SK-N-SH treated with all-trans-retinoic acid at 6 μM for 48 hours (cell line): ENCODE measurements at regions not wholly inside any gene's neighbourhood (a gene's known extent, or its start where the extent isn't known, plus 50 kb on each side); places are given as distances from the start of the nearest gene placed in this dataset.
"Not testable (repeated sequence)": the region's sequence is repeated elsewhere in the genome, so short reads cannot be mapped to it uniquely, and the experiment has no call there.

Experiments
- ATAC-seq: fragments of 200-7000 bp; cut with Tn5 transposase; 3 replicates; pipeline ENCODE4 v1.9.1; 2020; ENCODE audit warnings: mild to moderate bottlenecking, moderate library complexity
- ARNTL ChIP-seq: fragments of 450-650 bp; formaldehyde crosslinking; IDR thresholded peaks from 2 replicates; pipeline ENCODE4 v1.5.0; 2020; ENCODE audit warnings: low read depth, mild to moderate bottlenecking, moderate library complexity, borderline replicate concordance
- CSDC2 ChIP-seq: fragments of 250-450 bp; sonication (Bioruptor Pico); IDR thresholded peaks from 2 replicates; pipeline ENCODE4 v1.5.0; 2020; ENCODE audit warnings: mild to moderate bottlenecking, moderate library complexity
- CSRNP3 ChIP-seq: fragments of 250-450 bp; sonication (Bioruptor Pico); IDR thresholded peaks from 2 replicates; pipeline ENCODE4 v1.5.1; 2021; ENCODE audit warnings: mild to moderate bottlenecking, moderate library complexity
- ESRRG ChIP-seq: fragments of 250-450 bp; sonication (Bioruptor Pico); IDR thresholded peaks from 2 replicates; pipeline ENCODE4 v1.6.1; 2021; ENCODE audit warnings: mild to moderate bottlenecking
- GLIS3 ChIP-seq: fragments of 250-450 bp; sonication (Bioruptor Pico); IDR thresholded peaks from 2 replicates; pipeline ENCODE4 v1.5.0; 2020; ENCODE audit warnings: mild to moderate bottlenecking, moderate library complexity
- ISL1 ChIP-seq: fragments of 250-450 bp; sonication (Bioruptor Pico); IDR thresholded peaks from 2 replicates; pipeline ENCODE4 v2.1.2; 2022; ENCODE audit warnings: mild to moderate bottlenecking, moderate library complexity
- POU6F1 ChIP-seq: fragments of 250-450 bp; sonication (Bioruptor Pico); IDR thresholded peaks from 2 replicates; pipeline ENCODE4 v1.8.0; 2021; ENCODE audit warnings: low read depth, mild to moderate bottlenecking, moderate library complexity, borderline replicate concordance
- PPARA ChIP-seq: fragments of 250-450 bp; sonication (Bioruptor Pico); IDR thresholded peaks from 2 replicates; pipeline ENCODE4 v1.5.0; 2020; ENCODE audit warnings: mild to moderate bottlenecking, borderline replicate concordance
- RARB ChIP-seq: fragments of 250-450 bp; sonication (Bioruptor Pico); IDR thresholded peaks from 2 replicates; pipeline ENCODE4 v1.8.0; 2021; ENCODE audit warnings: mild to moderate bottlenecking, moderate library complexity
- TCF4 ChIP-seq: fragments of 250-450 bp; sonication (Bioruptor Pico); IDR thresholded peaks from 2 replicates; pipeline ENCODE4 v1.8.0; 2021; ENCODE audit warnings: mild to moderate bottlenecking, moderate library complexity, borderline replicate concordance
- TOX ChIP-seq: fragments of 250-450 bp; sonication (Bioruptor Pico); IDR thresholded peaks from 2 replicates; pipeline ENCODE4 v1.8.0; 2021; ENCODE audit warnings: mild to moderate bottlenecking, moderate library complexity, borderline replicate concordance
- TSHZ2 ChIP-seq: fragments of 250-450 bp; sonication (Bioruptor Pico); IDR thresholded peaks from 2 replicates; pipeline ENCODE4 v1.5.0; 2020; ENCODE audit warnings: mild to moderate bottlenecking, moderate library complexity
- ZFP3 ChIP-seq: fragments of 250-450 bp; sonication (Bioruptor Pico); IDR thresholded peaks from 2 replicates; pipeline ENCODE4 v1.5.0; 2020; ENCODE audit warnings: mild to moderate bottlenecking, moderate library complexity
- ZNF565 ChIP-seq: fragments of 450-650 bp; formaldehyde crosslinking; conservative IDR thresholded peaks from 2 replicates; pipeline ENCODE4 v1.5.0; 2020; ENCODE audit warnings: low read depth, mild to moderate bottlenecking, moderate library complexity
- ZNF70 ChIP-seq: fragments of 450-650 bp; formaldehyde crosslinking; IDR thresholded peaks from 2 replicates; pipeline ENCODE4 v1.5.0; 2020; ENCODE audit warnings: mild to moderate bottlenecking, moderate library complexity
- ZNF8 ChIP-seq: fragments of 450-650 bp; formaldehyde crosslinking; IDR thresholded peaks from 2 replicates; pipeline ENCODE4 v1.5.0; 2020; ENCODE audit warnings: mild to moderate bottlenecking, moderate library complexity
- TF ChIP-seq, protein P1 (sequence below): fragments of 250-450 bp; sonication (Bioruptor Pico); IDR thresholded peaks from 2 replicates; pipeline ENCODE4 v1.5.1; 2020; ENCODE audit warnings: low read depth, mild to moderate bottlenecking, moderate library complexity

- TF ChIP-seq TCF4 (CRISPR knock-in tag) (no peak), ZFP3 (CRISPR knock-in tag) (no peak), ZNF565 (CRISPR knock-in tag) (no peak), ZNF70 (no peak), PPARA (CRISPR knock-in tag) (no peak), ESRRG (CRISPR knock-in tag) (no peak), CSDC2 (CRISPR knock-in tag) (no peak), ZNF8 (no peak), GLIS3 (CRISPR knock-in tag) (no peak), POU6F1 (CRISPR knock-in tag) (no peak)
- TF ChIP-seq, all 23 proteins: peak for 0
- no peak for ATAC-seq
Measured at GRCh38 chr12:127830730-127831129, 436.2 kb upstream of the TMEM132C start.

- TF ChIP-seq RARB (CRISPR knock-in tag) (no peak), TSHZ2 (CRISPR knock-in tag) (no peak)
- TF ChIP-seq, all 23 proteins: peak for 0
- ATAC-seq: no peak
Measured at GRCh38 chr12:127832172-127832571, 434.8 kb upstream of the TMEM132C start.

DNA sequence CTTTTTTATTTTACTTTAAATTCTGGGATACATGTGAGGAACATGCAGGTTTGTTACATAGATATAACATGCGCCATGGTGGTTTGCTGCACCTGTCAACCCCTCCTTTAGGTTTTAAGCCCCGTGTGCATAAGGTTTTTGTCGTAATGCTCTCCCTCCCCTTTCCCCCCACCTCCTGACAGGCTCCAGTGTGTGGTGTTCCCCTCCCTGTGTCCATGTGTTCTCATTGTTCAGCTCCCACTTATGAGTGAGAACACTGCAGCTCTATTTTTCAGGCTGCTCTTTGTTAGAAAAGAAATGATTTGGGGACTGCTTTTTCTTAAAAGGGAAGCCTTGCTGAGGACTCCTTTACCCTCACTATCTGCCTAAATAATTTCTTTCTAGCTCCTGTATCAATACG lies 430.2 kb upstream of the TMEM132C start:
- ATAC-seq: not testable (repeated sequence)

GRCh38 chr12:127857661-127858060 lies 409.3 kb upstream of the TMEM132C start:
- ATAC-seq: no peak
- TF ChIP-seq GLIS3 (CRISPR knock-in tag) (no peak), ESRRG (CRISPR knock-in tag) (no peak), ARNTL (no peak), ISL1 (no peak), POU6F1 (CRISPR knock-in tag) (no peak), TOX (no peak), CSDC2 (CRISPR knock-in tag) (no peak), CSRNP3 (no peak), ZFP3 (CRISPR knock-in tag) (no peak), TSHZ2 (CRISPR knock-in tag) (no peak), PPARA (CRISPR knock-in tag) (no peak), TCF4 (CRISPR knock-in tag) (no peak)
- TF ChIP-seq, protein P1, sequence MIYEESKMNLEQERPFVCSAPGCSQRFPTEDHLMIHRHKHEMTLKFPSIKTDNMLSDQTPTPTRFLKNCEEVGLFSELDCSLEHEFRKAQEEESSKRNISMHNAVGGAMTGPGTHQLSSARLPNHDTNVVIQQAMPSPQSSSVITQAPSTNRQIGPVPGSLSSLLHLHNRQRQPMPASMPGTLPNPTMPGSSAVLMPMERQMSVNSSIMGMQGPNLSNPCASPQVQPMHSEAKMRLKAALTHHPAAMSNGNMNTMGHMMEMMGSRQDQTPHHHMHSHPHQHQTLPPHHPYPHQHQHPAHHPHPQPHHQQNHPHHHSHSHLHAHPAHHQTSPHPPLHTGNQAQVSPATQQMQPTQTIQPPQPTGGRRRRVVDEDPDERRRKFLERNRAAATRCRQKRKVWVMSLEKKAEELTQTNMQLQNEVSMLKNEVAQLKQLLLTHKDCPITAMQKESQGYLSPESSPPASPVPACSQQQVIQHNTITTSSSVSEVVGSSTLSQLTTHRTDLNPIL: no peak
